Activated T-cell treated with anti-CD3 and anti-CD28 coated beads for 1 hour (primary cell): ENCODE measurements at regions not wholly inside any gene's neighbourhood (a gene's known extent, or its start where the extent isn't known, plus 50 kb on each side); places are given as distances from the start of the nearest gene placed in this dataset.

Experiments used
- DNase-seq: peaks from one replicate; pipeline ENCODE4 v3.0.0-alpha.2; 2020; ENCODE audit warnings: low read depth

DNA sequence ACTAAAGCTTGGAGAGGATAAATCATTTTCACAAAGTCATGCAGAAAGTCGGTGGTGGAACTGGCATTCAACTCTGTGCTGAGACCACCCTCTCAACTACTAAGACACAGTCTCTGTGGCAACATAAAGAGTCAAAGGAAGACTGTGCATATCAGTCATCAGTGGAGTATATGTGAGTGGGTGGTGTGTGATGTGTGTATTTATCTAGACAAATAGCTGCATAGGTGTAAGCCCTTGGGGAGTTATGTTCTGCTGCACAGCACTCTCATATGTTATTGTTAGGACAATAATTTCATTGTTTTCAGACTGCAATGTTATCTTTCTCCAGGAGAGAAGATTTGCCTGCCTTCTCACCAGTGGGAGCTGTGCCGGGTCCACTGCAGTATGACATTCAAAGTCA, 186.3 kb upstream of the HNRNPA3 start:
- no peak for DNase-seq

DNA sequence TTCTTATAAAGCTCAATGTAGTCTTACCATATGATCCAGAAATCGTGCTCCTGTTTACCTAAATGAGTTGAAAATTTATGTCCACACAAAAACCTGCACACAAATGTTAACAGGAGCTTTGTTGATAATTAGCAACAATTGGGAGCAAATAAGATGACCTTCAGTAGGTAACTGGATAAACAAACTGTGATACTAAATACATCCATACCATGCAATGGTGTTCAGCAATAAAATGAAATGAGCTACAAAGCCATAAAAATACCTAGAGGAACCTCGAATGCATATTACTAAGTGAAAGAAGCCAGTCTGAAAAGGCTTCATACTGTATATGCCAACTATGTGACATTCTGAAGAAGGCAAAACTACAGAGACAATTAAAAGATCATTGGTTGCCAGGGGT, 185.6 kb upstream of the HNRNPA3 start:
- no peak for DNase-seq

DNA sequence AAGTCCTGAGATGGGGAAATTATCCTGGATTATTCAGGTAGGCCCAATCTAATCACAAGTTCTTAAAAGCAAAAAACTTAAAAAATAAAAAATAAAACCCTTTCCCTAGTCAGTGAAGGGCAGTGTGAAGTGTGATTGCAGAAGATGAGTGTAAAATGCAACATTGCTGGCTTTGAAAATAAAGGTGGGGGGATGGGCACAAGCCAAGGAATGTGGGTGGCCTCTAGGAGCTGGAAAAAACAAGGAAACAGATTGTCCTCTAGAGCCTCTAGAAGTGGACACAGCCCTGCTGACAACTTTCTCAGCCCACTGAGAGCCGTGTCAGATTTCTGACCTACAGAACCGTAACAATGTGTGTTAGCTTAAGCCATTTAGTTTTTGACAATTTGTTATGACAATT, 184.3 kb upstream of the HNRNPA3 start:
- DNase-seq: no peak

DNA sequence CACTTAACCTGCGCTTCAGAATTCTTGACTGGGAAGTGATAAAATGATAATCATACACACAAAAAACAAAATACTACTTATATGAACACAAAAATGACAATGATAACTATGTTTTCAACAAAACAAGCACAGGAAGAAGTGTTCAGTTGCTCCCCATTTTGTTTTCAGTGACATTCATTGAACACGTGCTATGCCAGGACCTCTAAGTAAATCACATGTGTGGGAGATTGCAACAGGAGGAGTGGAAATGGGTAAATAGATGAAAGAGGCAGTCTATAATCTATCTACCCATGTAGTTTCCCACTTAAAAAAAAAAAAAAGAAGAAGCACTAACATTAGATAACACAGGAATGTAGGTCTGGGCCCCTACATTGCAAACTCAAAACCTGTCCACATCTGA, 183.5 kb upstream of the HNRNPA3 start:
- DNase-seq: no peak

DNA sequence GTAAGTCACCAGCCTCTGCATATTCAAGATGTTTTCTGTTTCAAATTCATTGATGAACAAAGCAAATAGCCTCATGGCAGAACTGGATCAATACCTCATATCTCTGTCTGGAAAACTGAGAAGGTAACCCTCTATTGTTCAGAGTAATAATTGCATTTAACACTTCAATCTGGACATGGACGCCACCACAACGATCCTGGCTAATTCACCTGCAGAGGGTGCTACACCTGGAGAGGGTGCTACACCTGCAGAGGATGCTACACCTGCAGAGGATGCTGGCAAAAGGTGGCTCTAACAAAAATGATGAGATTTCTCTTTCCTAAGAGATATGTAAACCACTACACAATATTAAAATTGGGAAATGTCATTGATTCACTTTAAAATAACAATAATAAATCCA, 183.1 kb upstream of the HNRNPA3 start:
- no peak for DNase-seq

DNA sequence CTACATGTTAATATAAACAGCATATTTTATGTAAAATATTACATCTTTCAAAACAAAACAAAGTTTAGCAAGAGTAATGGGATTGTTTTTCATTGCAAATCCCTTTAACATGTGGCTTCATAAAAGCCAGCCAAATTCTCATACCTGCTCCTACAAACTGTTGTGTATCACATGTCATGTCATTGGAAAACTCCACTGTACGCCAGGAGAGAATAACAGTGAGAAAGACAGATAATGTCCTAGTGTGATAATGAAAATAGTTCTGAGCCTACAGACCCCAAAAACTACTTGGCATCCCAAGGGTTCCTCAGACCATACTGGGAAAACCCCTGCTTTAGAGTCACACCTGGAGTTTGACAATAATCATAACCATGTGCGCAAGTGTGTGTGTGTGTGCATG, 182.7 kb upstream of the HNRNPA3 start:
- DNase-seq: no peak

DNA sequence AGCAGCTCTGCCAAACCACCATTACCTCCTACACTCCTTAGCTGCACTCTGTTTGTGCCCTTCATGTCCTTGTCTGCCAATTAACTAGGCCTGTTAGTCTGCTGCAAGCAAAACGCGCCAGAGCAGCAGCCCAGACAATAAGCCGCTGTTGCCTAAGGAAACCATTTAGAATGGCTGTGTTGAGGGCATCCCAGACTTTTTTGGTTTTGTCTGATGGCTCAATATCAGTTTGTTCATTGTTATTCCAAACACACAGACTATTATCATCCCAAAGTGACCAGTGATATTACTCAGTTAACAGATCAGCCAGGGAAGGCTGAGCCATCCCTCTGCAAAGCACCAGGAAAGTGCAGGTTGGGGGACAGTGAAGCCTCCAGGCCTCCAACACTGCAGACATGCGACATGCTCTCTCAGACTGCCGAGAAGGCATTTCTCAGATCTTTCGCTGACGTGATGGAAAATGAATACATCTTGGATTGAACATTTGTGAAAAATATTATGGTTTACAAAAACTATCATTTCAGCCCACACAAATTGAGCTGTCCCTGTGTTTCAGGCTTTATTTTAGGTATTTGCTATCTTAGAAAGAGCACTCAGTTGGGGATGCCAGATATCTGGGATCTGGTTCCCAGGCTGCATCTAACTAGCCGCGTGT, 182.0 kb upstream of the HNRNPA3 start:
- no peak for DNase-seq

DNA sequence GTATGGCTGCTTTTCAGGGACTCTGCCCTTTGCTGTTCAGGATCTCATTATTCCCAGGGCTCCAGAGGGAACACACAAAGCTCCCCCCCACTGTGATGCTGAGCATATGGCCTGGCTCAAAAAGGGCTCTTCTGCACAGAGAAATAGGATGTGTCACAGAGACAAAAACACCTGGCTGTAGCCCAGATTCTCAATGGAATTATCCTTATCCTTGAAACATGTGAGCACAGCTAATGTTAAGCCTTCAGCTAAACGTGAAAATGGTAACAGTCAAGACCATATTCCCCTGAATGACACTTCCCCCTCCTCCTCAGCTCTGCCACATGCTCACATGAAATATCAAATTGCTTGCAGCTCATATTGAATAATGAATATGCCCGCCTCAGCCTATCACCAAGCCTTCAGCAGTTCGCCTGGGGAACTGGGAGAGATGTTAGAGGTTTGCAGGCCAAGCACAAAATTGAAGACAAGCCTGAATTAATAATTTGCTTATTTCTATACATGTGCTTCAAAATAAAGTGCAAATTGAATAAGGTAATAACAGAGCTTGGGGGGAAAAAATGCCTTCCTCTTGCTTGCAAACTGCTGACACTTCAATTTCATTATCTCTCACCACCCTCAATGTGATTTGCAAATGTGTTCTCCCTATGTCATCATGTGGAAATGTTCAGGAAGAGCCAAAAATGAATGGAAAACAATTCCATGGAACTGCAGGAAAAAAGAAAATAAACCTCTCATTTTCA, 181.0 kb upstream of the HNRNPA3 start:
- DNase-seq: no peak

DNA sequence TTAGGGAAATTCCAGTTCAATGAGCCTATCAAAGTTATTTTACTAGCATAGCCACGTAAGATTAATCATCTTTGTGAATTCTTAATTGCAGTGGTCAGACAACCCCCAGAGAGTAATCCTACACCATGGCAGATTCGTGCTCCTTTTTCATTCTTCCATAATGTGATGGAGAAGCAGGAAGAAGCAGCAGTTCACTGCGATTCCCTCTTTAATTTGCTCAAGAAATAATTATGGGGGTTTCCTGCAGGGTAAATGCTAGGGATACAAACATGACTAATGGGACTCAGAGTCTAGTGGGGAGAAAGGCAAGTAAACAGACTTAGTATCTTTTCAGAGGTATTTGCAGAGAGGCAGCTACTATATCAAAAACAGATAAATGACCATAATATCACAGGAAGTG, 175.8 kb upstream of the HNRNPA3 start:
- no peak for DNase-seq

DNA sequence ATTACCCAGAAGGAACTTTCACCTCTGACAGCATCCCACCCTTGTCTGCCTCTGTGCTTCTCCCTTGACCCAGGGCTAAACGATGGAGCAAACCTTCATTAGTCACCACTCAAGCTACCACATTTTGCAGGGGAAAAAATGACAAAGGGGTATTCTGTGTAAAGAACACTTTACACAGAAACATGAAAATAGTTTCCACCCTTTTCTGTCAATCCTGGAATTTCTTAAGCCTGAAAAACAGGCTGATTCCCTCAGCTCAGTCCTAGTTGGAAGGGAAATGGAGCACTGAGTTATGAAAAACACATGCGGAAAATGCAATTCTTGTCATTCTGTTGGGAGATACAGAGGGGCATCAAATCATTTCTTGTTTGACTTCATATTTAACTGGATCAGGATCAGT, 175.0 kb upstream of the HNRNPA3 start:
- DNase-seq: no peak

DNA sequence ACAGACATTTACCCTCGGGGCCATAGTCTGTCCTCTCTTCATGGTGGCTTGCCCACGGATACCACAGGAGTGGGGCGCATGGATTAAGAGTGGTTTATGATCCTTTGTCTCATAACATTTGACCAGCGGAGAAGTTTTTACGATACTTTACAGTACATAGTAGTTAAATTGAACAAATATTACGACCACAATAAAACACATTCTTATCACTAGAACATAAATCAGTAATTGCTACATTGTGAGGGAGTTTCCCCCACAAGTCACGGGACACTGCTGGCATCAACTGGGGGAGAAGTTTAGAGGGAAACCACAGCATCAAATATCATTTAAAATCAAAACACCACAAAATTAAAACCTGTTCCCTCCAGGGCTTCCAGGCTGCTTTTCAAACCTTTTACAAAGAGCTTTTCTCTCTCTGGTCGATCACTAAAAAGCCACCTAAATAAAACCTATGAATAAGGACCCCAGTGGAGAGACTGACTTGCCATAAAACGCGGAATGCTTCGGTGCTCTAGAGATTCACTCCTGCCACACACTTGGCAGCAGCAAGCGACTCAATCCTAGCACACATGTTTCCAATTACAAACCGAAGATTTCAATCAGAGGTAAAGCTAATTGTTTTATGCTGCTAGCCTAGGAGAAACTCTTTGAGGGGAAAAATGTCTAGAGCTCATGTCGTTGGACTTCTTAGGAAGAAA, 173.7 kb upstream of the HNRNPA3 start:
- no peak for DNase-seq

DNA sequence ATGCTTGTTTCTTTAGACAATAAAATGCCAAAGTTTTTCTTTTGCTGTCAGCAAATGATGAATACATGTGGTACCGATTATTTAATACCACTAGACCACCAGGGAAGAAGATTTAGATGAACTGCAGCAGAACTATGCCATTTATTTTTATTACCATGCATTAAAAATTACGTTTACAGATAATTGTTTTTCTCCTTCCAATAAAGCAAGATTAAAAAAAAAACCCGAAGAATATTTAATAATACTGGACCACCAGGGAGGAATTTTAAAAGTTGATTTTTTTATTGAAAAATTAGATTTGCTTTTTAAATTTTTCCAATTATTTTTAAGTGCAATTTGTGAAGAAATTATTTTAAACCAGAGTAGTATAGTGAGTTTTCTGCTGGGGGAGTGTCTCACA, 170.3 kb upstream of the HNRNPA3 start:
- no peak for DNase-seq

DNA sequence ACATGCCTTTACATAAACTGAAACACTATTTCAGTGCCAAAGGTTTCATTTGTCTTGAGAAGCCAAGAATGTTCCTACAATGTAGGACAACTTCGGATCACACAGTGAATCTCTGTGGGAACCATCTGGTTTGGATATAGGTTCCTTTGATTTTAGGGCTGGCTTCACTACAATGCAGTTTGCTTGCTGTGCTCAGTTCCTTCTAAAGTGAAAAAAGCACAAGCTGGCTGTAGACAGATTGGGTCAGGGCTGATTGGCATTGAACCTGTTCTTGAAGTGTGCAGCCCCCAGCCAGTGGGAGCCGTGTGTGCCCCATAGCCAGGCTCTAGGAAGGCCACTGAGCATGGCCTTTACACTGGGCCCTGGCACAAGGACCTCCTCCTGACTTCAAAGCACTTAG, 167.9 kb upstream of the HNRNPA3 start:
- no peak for DNase-seq

DNA sequence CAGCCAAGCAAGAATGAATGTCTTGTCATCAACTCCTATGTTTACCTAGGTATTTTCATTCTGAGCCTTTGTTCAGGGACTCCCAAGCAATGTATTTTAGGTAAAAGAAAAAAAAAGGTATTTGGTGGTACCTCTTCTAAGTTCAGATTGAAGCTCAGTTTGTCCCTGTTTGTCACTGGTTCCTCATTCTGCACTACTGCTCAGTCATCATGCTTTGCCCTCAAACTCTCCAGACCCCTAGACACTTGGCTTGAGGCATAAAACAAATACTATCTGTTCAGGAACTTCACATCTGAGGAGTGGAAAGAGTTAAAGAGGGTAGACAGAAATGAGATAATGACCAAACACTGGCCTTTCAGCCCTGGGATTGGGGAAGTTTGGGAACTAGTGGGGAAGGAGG, 163.6 kb upstream of the HNRNPA3 start:
- no peak for DNase-seq

DNA sequence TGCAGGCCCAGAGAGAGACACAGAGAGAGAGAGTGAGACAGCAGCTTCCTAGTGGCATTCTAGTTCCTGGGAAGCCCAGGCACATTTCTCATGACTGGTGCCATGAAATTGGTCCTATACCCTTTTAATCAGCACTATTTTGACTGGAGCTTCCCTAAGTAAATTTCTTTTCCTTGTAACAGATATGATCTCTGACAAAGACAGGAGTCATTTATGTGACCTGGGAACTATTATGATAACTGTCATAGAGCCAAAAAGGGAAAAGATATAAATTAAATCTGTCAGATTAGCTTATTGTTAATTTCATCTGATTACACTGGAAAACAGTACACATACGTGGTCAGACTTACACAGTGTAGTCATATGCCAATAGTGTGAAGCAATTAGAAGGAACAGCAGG, 161.3 kb upstream of the HNRNPA3 start:
- no peak for DNase-seq

DNA sequence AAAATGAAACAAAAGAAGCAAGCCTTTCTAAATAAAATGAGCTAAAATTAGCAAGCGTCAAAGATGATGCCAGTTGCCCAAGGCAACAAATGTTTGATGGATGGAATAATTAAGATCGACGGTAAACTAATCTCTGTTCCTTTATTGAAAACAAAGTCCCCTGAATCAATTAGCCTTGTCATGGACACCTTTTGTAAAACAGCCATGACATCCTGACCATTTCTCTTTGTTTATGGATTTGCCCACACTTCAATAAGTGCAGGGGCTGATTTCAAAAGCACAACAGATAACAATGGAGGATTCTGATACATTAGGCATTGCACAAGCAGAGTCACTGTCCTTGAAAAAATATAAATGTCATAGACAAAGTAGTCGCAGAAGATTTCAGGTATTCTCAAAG, 160.1 kb upstream of the HNRNPA3 start:
- DNase-seq: no peak

DNA sequence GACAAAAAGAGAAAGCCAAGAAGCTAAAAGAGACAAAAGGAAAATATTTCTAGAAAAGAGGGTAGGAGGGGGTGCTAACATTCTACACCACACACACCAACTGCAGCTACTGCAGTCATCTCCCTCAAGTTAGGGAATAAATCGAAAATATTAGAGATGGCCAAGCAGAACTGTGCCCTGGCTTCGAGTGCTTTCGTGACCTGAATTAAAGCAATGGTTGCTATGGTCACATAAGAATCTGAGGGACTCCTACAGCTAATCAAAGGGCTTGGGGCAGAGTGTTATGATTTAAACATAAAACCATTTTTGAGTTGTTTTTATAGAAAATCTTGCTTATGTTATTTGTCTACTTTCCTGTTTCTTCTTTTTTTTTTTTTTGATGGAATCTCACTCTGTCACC, 159.6 kb upstream of the HNRNPA3 start:
- no peak for DNase-seq

DNA sequence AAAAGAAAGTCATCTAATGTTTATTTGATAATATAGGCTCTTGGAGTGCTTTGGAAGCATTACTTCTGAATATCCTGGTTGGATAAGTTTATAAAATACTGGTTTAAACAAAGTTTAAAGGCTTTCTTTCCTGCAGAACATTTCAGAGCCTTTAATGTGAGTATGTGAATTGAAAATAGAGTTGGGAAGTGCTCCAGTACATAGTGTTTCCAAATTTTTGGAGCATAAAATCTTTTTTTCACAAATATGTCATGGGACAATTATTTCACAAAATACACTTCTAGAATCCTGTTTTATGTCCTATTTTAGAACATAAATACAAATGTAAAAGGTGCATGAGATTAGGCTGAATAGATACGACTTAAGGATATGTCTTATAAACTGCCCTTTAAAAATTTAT, 158.9 kb upstream of the HNRNPA3 start:
- DNase-seq: no peak

DNA sequence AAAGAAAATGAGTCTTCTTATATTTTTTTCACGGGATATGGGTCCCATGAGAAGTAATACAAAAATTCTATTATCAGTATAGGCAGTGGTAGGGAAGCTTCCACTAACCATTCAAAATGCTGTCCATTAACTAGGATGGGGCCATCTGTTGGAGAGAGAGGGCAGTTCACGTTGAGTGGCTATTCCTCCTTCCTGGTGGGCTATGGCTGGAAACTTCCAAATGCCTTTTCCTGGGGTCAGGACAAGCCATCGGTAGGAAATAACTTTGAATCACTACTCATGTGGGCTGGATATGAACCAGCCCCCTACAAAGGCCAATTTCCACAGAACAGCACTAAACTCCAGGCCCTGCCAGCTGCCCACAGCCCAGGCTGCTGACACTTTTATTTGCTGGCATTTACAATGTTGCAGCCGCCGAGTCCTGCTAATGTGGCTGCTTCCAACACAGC, 156.1 kb upstream of the HNRNPA3 start:
- no peak for DNase-seq

DNA sequence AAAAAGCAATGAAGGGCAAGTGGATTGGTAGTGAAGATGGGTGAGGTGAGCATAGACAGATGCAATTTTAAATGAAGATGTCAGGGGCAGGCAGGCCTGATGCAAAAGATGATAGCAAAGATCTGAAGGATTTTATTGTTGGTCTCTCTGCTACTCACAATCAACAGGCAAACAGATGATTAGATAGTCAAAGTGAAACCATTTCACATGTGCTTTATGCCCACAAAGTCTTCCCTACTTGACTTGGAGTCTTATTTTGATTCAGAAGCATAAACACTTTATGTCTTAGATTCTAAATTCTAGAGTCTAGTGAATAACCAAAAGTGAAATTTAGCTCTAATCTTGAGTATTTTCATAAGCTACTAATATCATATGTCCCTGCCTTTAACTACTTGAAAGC, 153.8 kb upstream of the HNRNPA3 start:
- no peak for DNase-seq

DNA sequence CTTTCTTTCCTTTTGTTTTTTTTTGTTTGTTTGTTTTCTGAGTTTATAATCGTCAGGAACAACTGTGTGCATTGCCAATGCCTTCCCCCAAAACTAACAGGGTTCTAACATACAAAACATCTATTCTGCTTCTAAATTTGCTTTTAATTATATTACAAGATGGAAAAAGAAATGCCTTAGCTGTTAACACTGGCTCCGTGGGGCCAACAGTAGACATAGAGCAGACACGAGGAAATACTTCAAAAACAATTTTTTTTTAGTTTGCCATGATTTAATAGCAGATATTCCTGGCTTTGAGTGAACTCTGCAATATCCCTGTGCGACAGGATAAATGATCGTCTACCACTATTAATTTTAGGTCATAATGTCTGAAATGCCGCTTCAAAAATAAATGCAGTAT, 153.3 kb upstream of the HNRNPA3 start:
- DNase-seq: no peak

DNA sequence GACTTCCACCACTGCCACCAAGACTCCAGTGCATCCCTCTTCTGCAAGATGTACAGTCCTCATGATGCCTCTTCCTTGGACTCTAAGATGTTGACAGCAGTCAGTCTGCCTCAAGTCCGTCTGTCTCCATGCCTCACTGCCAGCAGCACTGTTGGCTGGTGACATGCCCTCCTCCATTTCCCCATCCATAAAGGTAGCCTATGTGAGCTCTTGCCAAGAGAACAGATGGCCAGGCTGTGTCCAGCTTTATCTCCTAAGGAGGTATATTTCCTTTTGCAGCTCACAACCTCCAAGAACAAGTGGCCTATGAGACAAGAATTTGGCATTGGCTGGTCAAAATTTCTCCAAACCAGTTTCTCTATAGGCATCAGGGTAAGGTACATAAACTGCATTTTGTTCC, 149.3 kb upstream of the HNRNPA3 start:
- DNase-seq: no peak

DNA sequence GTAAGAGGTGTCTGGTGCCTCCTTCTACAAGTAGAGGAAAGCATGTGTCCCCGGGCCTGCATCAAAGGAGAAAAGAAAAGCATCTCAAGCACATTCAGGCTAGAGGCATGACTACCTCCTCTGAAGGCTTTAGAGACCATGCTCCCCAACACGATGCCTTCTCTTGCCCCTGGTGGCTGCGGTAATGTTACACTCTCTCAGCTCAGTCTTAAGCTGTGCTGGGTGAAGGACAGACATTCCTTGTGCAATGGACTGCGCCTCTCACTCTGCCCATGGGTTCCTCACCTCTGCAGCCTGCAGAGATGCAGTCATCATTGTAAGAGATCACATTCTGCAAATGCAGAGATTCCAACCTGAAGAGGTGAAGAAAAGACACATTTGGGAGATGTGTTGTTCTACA, 148.2 kb upstream of the HNRNPA3 start:
- DNase-seq: no peak

DNA sequence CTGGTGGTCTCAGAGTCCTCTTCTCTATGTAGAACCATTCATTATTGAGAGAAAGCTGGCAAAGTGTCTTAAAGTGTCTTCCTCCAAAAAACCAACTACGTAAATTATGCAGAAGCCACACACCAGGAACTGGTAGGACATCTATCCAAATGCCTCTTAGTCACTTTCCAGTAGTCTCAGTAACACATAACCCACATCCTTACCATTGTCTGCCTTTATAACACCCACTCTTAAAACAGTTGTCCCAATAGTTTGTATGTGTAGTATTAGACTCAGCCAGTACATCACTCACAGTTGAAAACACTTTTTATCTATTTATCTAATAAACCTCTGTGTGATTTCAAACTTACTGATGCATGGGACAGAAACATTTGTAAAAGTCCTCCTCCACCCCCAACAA, 143.6 kb upstream of the HNRNPA3 start:
- DNase-seq: no peak
